ENCODE measurements at regions not wholly inside any gene's neighbourhood (a gene's known extent, or its start where the extent isn't known, plus 50 kb on each side); places are given as distances from the start of the nearest gene placed in this dataset.

DNA sequence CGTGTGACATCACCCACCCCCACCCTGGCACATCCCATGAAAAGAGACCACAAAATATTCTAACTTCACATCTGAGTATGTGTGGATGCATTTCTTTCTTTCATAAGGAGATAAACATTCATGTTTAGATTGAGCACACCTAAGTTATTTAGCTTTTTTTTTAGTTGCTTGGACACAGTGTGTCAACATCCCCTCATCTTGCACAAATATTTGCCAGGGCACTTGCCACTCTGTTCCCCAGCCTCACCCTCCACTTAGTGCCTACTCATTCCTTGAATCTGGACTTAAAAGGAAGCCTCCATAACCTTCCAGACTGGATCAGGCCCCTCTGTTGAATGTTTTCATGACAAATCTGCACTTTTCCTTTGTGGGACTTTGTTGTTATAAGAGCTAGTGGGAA is 338.9 kb upstream of the IGFBP3 start:
- TF ChIP-seq, protein P1, sequence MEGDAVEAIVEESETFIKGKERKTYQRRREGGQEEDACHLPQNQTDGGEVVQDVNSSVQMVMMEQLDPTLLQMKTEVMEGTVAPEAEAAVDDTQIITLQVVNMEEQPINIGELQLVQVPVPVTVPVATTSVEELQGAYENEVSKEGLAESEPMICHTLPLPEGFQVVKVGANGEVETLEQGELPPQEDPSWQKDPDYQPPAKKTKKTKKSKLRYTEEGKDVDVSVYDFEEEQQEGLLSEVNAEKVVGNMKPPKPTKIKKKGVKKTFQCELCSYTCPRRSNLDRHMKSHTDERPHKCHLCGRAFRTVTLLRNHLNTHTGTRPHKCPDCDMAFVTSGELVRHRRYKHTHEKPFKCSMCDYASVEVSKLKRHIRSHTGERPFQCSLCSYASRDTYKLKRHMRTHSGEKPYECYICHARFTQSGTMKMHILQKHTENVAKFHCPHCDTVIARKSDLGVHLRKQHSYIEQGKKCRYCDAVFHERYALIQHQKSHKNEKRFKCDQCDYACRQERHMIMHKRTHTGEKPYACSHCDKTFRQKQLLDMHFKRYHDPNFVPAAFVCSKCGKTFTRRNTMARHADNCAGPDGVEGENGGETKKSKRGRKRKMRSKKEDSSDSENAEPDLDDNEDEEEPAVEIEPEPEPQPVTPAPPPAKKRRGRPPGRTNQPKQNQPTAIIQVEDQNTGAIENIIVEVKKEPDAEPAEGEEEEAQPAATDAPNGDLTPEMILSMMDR (IDR thresholded peaks at IDR 0.05): no peak

DNA sequence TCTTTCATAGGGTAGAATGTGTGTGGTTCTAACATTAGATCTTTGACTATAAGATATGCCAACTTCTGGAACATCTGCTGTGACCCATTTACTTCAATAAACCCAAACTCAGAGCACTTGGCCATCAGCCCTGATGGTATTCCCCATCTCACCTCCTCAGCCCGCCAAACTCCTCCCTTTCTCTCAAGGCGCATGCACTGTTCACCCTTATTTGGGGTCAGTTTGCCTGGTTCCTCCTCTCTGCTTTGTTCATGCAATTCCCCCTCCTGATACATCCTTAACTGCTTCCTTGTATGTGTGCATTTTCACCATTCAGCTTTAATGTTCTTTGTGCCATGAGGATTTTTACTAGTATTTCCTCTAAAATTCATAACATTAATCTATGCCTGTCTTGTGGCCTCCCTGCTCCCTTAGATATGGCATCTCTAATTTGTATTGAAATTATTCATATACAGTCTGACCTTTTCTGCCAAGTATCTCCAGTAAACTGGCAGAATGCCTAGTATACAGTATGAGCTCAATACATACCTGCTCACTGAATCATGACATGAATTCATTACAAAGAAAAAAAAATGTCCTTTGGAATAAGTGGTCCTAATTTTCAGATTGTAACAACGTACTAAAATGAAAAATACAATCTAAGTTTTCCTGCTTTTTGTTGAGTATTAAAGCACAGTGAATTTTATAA is 336.8 kb upstream of the IGFBP3 start:
- TF ChIP-seq, protein P1 (IDR thresholded peaks at IDR 0.05): no peak

- TF ChIP-seq, protein P1 (IDR thresholded peaks at IDR 0.05): no peak
Measured at GRCh38 chr7:46256870-46257661, 336.0 kb upstream of the IGFBP3 start.

DNA sequence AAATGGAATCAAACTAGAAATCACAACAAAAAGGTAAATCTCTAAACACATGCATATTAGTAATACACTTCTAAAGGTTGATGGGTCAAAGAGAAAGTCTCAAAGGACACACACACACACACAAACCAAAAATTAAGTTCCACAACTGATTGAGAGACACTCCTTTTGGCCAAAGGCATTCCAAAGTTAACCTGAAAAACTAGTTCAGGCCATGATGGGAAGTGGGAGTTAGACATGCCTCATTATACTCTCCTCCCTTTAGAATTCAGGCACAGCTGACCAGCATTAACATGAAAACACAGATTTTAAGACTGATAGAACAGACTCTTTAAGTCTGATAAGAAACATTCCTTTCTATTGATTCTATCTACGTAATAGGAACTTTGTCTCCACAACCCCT is 332.4 kb upstream of the IGFBP3 start:
- TF ChIP-seq, protein P1 (IDR thresholded peaks at IDR 0.05): no peak

- TF ChIP-seq, protein P1 (IDR thresholded peaks at IDR 0.05): no peak
Measured at GRCh38 chr7:46247664-46248063, 326.6 kb upstream of the IGFBP3 start.

DNA sequence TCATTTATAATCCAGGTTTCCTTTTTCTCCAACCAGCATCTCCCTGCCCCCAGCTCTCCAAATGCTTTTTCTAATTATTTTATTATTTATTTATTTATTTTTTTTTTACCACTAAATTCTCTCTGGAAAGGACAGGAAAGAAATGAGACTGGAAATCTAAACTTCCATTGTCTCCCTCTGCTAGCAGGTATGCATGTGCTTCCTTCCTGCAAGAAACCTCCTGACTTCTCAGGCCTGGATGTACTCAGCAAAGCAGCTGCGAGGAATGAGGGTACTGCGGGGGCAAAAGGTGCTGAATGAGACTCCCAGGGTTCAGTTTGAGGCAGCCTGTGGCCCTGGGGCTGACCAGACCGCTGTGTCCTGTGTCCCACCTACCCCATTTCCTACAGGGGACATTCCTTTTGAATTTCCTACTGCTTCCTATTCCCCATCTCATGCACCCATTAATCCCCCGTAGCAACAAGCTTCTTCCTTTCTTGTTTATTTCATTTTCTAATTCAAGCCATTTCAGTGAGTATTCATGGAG is 324.6 kb upstream of the IGFBP3 start:
- TF ChIP-seq, protein P1 (IDR thresholded peaks at IDR 0.05): no peak

DNA sequence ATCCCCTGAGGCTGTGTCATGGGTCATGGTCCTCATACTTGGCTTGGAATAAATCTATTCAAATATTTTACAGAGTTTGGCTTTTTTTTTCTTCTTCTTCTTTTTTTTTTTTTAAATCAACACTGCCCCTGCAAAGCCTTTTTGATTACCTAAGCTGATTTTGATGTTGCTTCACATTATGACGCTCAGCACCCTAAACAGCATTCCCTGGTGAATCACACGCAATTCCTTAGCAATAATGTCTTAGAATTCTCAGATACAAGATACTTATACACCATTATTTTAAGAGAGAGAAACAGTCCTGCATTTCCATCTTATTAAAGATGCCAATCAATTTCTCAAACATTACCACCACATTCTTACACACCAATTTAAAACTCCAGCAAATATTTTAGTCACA is 323.7 kb upstream of the IGFBP3 start:
- TF ChIP-seq, protein P1 (IDR thresholded peaks at IDR 0.05): no peak

All from LNCAP (cell line).